H1 (cell line): ENCODE measurements at regions not wholly inside any gene's neighbourhood (a gene's known extent, or its start where the extent isn't known, plus 50 kb on each side); places are given as distances from the start of the nearest gene placed in this dataset.

ENCODE experiments used
- CTCF ChIA-PET: fragments of 300-600 bp; sonication (Branson Sonifier 250); formaldehyde crosslinking; loops from one replicate; lab custom pipeline; 2021; ENCODE audit not compliant: partially characterized antibody; lab: Charles Lee
- POLR2A ChIA-PET: fragments of 300-600 bp; sonication (Branson Sonifier 250); formaldehyde crosslinking; loops from one replicate; lab custom pipeline; 2021; ENCODE audit warnings: inconsistent platforms; ENCODE audit not compliant: partially characterized antibody; lab: Charles Lee
- DNase-seq, 2 experiments: peaks; one replicate each; pipeline versions ENCODE4 v3.0.0 to v3.0.0-alpha.2; 2010 to 2022; ENCODE audit warnings: low spot score in 2 of 2, low read depth in 1 of 2, mixed read lengths in 1 of 2
- FAIRE-seq: peaks from 2 replicates; lab custom pipeline; 2011; peaks lifted over from hg19 to GRCh38; lab: Jason Lieb, UNC
- H2AFZ ChIP-seq: 2 replicates; pipeline ENCODE4 v1.8.1; 2012; ENCODE audit warnings: low read length, inconsistent platforms
- H2AK5ac ChIP-seq: 2 replicates; pipeline ENCODE4 v1.6.1; 2013; ENCODE audit warnings: low read depth, low read length
- H2BK120ac ChIP-seq: replicated peaks from 2 replicates; pipeline ENCODE3; 2013; ENCODE audit warnings: low read depth, low read length, inconsistent platforms
- H2BK12ac ChIP-seq: 2 replicates; pipeline ENCODE4 v1.6.1; 2013; ENCODE audit warnings: low read depth, low read length
- H2BK15ac ChIP-seq: 2 replicates; pipeline ENCODE4 v1.6.1; 2013; ENCODE audit warnings: low read length
- H2BK20ac ChIP-seq: 2 replicates; pipeline ENCODE4 v1.6.1; 2013; ENCODE audit warnings: low read length
- H2BK5ac ChIP-seq: 2 replicates; pipeline ENCODE4 v1.6.1; 2013; ENCODE audit warnings: low read depth, low read length
- H3K14ac ChIP-seq: 2 replicates; pipeline ENCODE4 v1.6.1; 2013; ENCODE audit warnings: inconsistent platforms; ENCODE audit not compliant: insufficient read length
- H3K18ac ChIP-seq: 2 replicates; pipeline ENCODE4 v1.6.1; 2013; ENCODE audit warnings: low read length; ENCODE audit errors: extremely low read depth
- H3K23ac ChIP-seq: 2 replicates; pipeline ENCODE4 v1.6.1; 2013; ENCODE audit warnings: inconsistent platforms; ENCODE audit not compliant: insufficient read length
- H3K23me2 ChIP-seq: 2 replicates; pipeline ENCODE4 v1.6.1; 2013; ENCODE audit warnings: low read depth, low read length
- H3K27ac ChIP-seq: 2 replicates; pipeline ENCODE4 v1.6.1; 2011; ENCODE audit warnings: low read depth, low read length, inconsistent platforms
- H3K27me3 ChIP-seq, 4 experiments: replicated peaks in 1 of 4; 1 replicate in 1 of 4; 2 replicates in 3 of 4; pipeline versions ENCODE4 v1.6.1 to v1.8.1; 2011 to 2013; ENCODE audit warnings: low read length in 3 of 4, mild to moderate bottlenecking in 3 of 4, inconsistent platforms in 2 of 4, mixed read lengths in 2 of 4, moderate library complexity in 1 of 4; ENCODE audit not compliant: control insufficient read depth in 3 of 4, insufficient read depth in 3 of 4; ENCODE audit errors: extremely low read depth in 1 of 4
- H3K36me3 ChIP-seq, 4 experiments: 2 replicates each; pipeline versions ENCODE4 v1.6.1 to v1.8.1; 2011 to 2013; ENCODE audit warnings: mild to moderate bottlenecking in 4 of 4, low read length in 3 of 4, moderate library complexity in 2 of 4, control low read depth in 1 of 4, inconsistent platforms in 1 of 4; ENCODE audit not compliant: insufficient read depth in 4 of 4, control insufficient read depth in 2 of 4
- H3K4ac ChIP-seq: replicated peaks from 2 replicates; pipeline ENCODE3; 2013; ENCODE audit warnings: low read length, low read depth, mixed read lengths, inconsistent platforms; ENCODE audit not compliant: insufficient read length
- H3K4me1 ChIP-seq, 4 experiments: replicated peaks in 1 of 4; 1 replicate in 1 of 4; 2 replicates in 3 of 4; pipeline versions ENCODE4 v1.6.1 to v1.8.1; 2011 to 2013; ENCODE audit warnings: low read length in 3 of 4, inconsistent platforms in 2 of 4, mixed read lengths in 1 of 4; ENCODE audit not compliant: insufficient read depth in 4 of 4, control insufficient read depth in 3 of 4
- H3K4me2 ChIP-seq, 2 experiments: 2 replicates each; pipeline versions ENCODE4 v1.6.1 to v1.8.1; 2011 to 2013; ENCODE audit warnings: low read depth in 2 of 2, low read length in 2 of 2, control low read depth in 1 of 2, inconsistent platforms in 1 of 2, mild to moderate bottlenecking in 1 of 2; ENCODE audit not compliant: insufficient read depth in 1 of 2
- H3K4me3 ChIP-seq, 4 experiments: fragments of 200-600, 300-600 bp in 1 of 4; sonication (generic), shearing (Covaris generic), sonication (Bioruptor Twin) in 1 of 4; 2 replicates each; pipeline versions ENCODE4 v1.5.1 to v1.8.1; 2011 to 2016; ENCODE audit warnings: low read length in 4 of 4, low read depth in 3 of 4, control low read depth in 2 of 4, inconsistent platforms in 2 of 4, mild to moderate bottlenecking in 2 of 4, mixed read lengths in 1 of 4, moderate library complexity in 1 of 4; ENCODE audit not compliant: insufficient read depth in 2 of 4; ENCODE audit errors: extremely low read depth in 1 of 4
- H3K56ac ChIP-seq: replicated peaks from 2 replicates; pipeline ENCODE3; 2013; ENCODE audit warnings: low read depth, mild to moderate bottlenecking, mixed read lengths, low read length, inconsistent platforms; ENCODE audit not compliant: insufficient read length
- H3K79me1 ChIP-seq: 2 replicates; pipeline ENCODE4 v1.6.1; 2013; ENCODE audit warnings: low read depth, low read length, control low read depth
- H3K79me2 ChIP-seq, 2 experiments: 2 replicates each; pipeline versions ENCODE4 v1.6.1 to v1.8.1; 2012 to 2013; ENCODE audit warnings: low read length in 2 of 2, mild to moderate bottlenecking in 2 of 2, inconsistent platforms in 1 of 2; ENCODE audit not compliant: insufficient read depth in 2 of 2, control insufficient read depth in 1 of 2
- H3K9ac ChIP-seq, 4 experiments: replicated peaks in 1 of 4; 1 replicate in 1 of 4; 2 replicates in 3 of 4; pipeline versions ENCODE4 v1.6.1 to v1.8.1; 2011 to 2013; ENCODE audit warnings: low read depth in 3 of 4, low read length in 3 of 4, control low read depth in 2 of 4, mild to moderate bottlenecking in 2 of 4, moderate library complexity in 2 of 4, inconsistent platforms in 1 of 4; ENCODE audit errors: extremely low read depth in 1 of 4
- H3K9me3 ChIP-seq, 2 experiments: 2 replicates each; pipeline versions ENCODE4 v1.6.1 to v1.8.1; 2012 to 2013; ENCODE audit warnings: mild to moderate bottlenecking in 2 of 2, moderate library complexity in 2 of 2, control low read depth in 1 of 2, inconsistent platforms in 1 of 2, low read depth in 1 of 2, low read length in 1 of 2, mixed read lengths in 1 of 2; ENCODE audit not compliant: insufficient read depth in 2 of 2
- H4K20me1 ChIP-seq, 2 experiments: replicated peaks in 1 of 2; 2 replicates each; pipeline versions ENCODE3 to v1.8.1; 2011 to 2013; ENCODE audit warnings: inconsistent platforms in 2 of 2, low read length in 2 of 2, mild to moderate bottlenecking in 1 of 2; ENCODE audit not compliant: insufficient read depth in 2 of 2, control insufficient read depth in 1 of 2
- H4K5ac ChIP-seq: 2 replicates; pipeline ENCODE4 v1.6.1; 2013; ENCODE audit warnings: low read length, low read depth, mixed read lengths, inconsistent platforms; ENCODE audit not compliant: insufficient read length
- H4K8ac ChIP-seq: 2 replicates; pipeline ENCODE4 v1.8.0; 2013; ENCODE audit warnings: mild to moderate bottlenecking, moderate library complexity, low read length, inconsistent platforms; ENCODE audit not compliant: insufficient read depth; ENCODE audit errors: extremely low read depth
- H4K91ac ChIP-seq: replicated peaks from 2 replicates; pipeline ENCODE3; 2013; ENCODE audit warnings: low read length, mixed read lengths, inconsistent platforms; ENCODE audit not compliant: insufficient read length
- ATF3 ChIP-seq: IDR thresholded peaks from 2 replicates; pipeline ENCODE4 v1.6.1; 2011; ENCODE audit warnings: low read depth, mild to moderate bottlenecking, low read length; ENCODE audit not compliant: insufficient read depth
- EP300 ChIP-seq, 2 experiments: IDR thresholded peaks; 1 replicate in 1 of 2; 2 replicates in 1 of 2; pipeline ENCODE4 v1.6.1; 2011 to 2012; ENCODE audit warnings: low read depth in 2 of 2, low read length in 2 of 2, mild to moderate bottlenecking in 2 of 2, borderline replicate concordance in 1 of 2, inconsistent platforms in 1 of 2, moderate library complexity in 1 of 2
- JUND ChIP-seq: IDR thresholded peaks from 2 replicates; pipeline ENCODE4 v1.6.1; 2011; ENCODE audit warnings: mild to moderate bottlenecking, improper control_type of control experiment, low read length
- MAFK ChIP-seq: IDR thresholded peaks from 2 replicates; pipeline ENCODE4 v1.6.1; 2012; ENCODE audit warnings: low read depth, mild to moderate bottlenecking, improper control_type of control experiment, low read length
- NANOG ChIP-seq: IDR thresholded peaks from 2 replicates; pipeline ENCODE4 v1.6.1; 2011; ENCODE audit warnings: low read length, low read depth, mild to moderate bottlenecking, inconsistent platforms; ENCODE audit not compliant: insufficient read depth, poor library complexity, severe bottlenecking
- POLR2A ChIP-seq, 2 experiments: IDR thresholded peaks; 1 replicate in 1 of 2; 2 replicates in 1 of 2; pipeline ENCODE4 v1.6.1; 2011; ENCODE audit warnings: low read depth in 2 of 2, low read length in 2 of 2, mild to moderate bottlenecking in 2 of 2; ENCODE audit errors: control extremely low read depth in 1 of 2
- RAD21 ChIP-seq, 2 experiments: IDR thresholded peaks in 1 of 2; conservative IDR thresholded peaks in 1 of 2; 2 replicates each; pipeline ENCODE4 v1.6.1; 2011; ENCODE audit warnings: low read depth in 2 of 2, low read length in 2 of 2, improper control_type of control experiment in 1 of 2, inconsistent platforms in 1 of 2, mild to moderate bottlenecking in 1 of 2, moderate library complexity in 1 of 2
- RNF2 ChIP-seq: fragments of 200-900, 300-1000 bp; sonication (generic); IDR thresholded peaks from 2 replicates; pipeline ENCODE4 v1.7.1; 2016; ENCODE audit warnings: borderline replicate concordance, low read depth, mild to moderate bottlenecking, antibody characterized with exemption, low read length; ENCODE audit not compliant: poor library complexity, severe bottlenecking; ENCODE audit errors: missing control alignments
- SAP30 ChIP-seq: fragments of 300-600 bp; sonication (generic); IDR thresholded peaks from 2 replicates; pipeline ENCODE4 v1.7.1; 2012; ENCODE audit warnings: low read length, moderate library complexity, mild to moderate bottlenecking, inconsistent platforms; ENCODE audit not compliant: insufficient read depth, insufficient replicate concordance
- SIX5 ChIP-seq: IDR thresholded peaks from 2 replicates; pipeline ENCODE4 v1.6.1; 2011; ENCODE audit warnings: mild to moderate bottlenecking, low read depth, low read length
- SP4 ChIP-seq: IDR thresholded peaks from 2 replicates; pipeline ENCODE4 v1.6.1; 2012; ENCODE audit warnings: low read length, inconsistent platforms
- TCF12 ChIP-seq: IDR thresholded peaks from 2 replicates; pipeline ENCODE4 v1.6.1; 2011; ENCODE audit warnings: low read depth, mild to moderate bottlenecking, low read length
- USF2 ChIP-seq: IDR thresholded peaks from 2 replicates; pipeline ENCODE4 v1.6.1; 2011; ENCODE audit warnings: low read length, improper control_type of control experiment

GRCh38 chr5:91841423-91841822 lies 458.3 kb upstream of the ARRDC3 start:
- Histone ChIP-seq H3K27me3 (no peaks in the 10 kb centered on the region), H3K4me1 (peaks cover 0 to 9% (median 0%) of the 10 kb centered on the region in 4 experiments; a peak in 1 of 7 replicates), H4K8ac (no peak overlapping the region), H2AFZ (no peak overlapping the region), H3K14ac (no peak overlapping the region), H3K36me3 (no peaks in the 10 kb centered on the region), H2AK5ac (no peak overlapping the region), H3K4ac (no peak overlapping the region), H3K79me1 (no peaks in the 10 kb centered on the region), H2BK20ac (no peak overlapping the region), H3K4me2 (no peak overlapping the region), H2BK15ac (no peak overlapping the region), H3K27ac (no peak overlapping the region), H3K23me2 (no peaks in the 10 kb centered on the region; the same call in 1 of the 2 replicates), H3K9ac (no peak overlapping the region), H2BK120ac (no peak overlapping the region), H4K5ac (no peak overlapping the region), H3K79me2 (no peaks in the 10 kb centered on the region), H3K9me3 (no peaks in the 10 kb centered on the region), H3K4me3 (no peak overlapping the region), H3K23ac (no peak overlapping the region), H4K91ac (no peak overlapping the region), H3K56ac (no peak overlapping the region), H2BK5ac (no peak overlapping the region), H2BK12ac (no peak overlapping the region), H4K20me1 (no peaks in the 10 kb centered on the region), H3K18ac (no peak overlapping the region)
- no peak for FAIRE-seq
- POLR2A ChIA-PET, result interaction anchor here (0.8 kb wide), 1 partner anchor 672 kb away, joined by 3 read pairs; no protein-coding TSS in a partner anchor
- CTCF ChIA-PET, result interaction anchor here (0.6 to 1.1 kb wide), 3 partner anchors 8 to 414 kb away, joined by 3 to 5 read pairs (median 4); no protein-coding TSS in a partner anchor
- DNase-seq, result no peak
- TF ChIP-seq ATF3 (no peak), POLR2A (IDR thresholded peaks at IDR 0.05; ENCODE audit: control extremely low read depth in 1 of 2, low read depth in 2 of 2, low read length in 2 of 2) (no peak), SAP30 (no peak), JUND (no peak), MAFK (no peak), TCF12 (no peak), EP300 (IDR thresholded peaks at IDR 0.05; ENCODE audit: borderline replicate concordance in 1 of 2, low read depth in 2 of 2, low read length in 2 of 2) (no peak), SIX5 (no peak), RNF2 (no peak), USF2 (no peak), NANOG (no peak), RAD21 (IDR thresholded peaks at IDR 0.05 in 1 of 2, conservative IDR thresholded peaks at IDR 0.05 in 1 of 2; ENCODE audit: low read depth in 2 of 2, low read length in 2 of 2) (no peak), SP4 (no peak)
